DOHH2 (cell line): ENCODE measurements at regions not wholly inside any gene's neighbourhood (a gene's known extent, or its start where the extent isn't known, plus 50 kb on each side); places are given as distances from the start of the nearest gene placed in this dataset.

ENCODE experiments used
- EZH2phosphoT487 ChIP-seq: fragments of 200-600 bp; sonication (generic); IDR thresholded peaks from 2 replicates; pipeline ENCODE4 v1.6.1; 2017; ENCODE audit warnings: borderline replicate concordance, mild to moderate bottlenecking, antibody characterized with exemption, low read length, moderate library complexity, mixed read lengths
- TF ChIP-seq, protein P1 (sequence below): fragments of 200-600 bp; sonication (generic); IDR thresholded peaks from one replicate; pipeline ENCODE4 v1.5.1; 2014; ENCODE audit warnings: antibody characterized with exemption, mild to moderate bottlenecking, low read depth, low read length; ENCODE audit not compliant: poor library complexity, severe bottlenecking

DNA sequence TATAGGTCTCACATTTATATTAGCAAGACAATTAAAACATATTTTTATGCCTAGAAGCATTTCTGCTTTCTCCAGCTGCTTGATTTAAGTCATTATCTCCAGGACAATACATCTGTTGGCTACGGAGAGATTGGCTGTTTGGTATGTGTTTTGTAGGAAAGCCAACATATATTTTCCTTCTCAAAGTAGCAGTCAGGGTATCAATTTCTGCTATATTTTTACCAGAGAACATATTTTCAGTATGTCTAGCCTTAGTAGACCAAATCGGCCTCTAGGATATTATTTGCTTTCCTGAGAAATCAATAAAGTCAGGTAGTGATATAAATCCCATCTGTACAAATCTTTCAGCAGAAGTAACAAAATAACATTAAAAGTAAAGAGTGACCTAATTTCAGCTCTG, 150.0 kb upstream of the COL3A1 start:
- TF ChIP-seq, protein P1, sequence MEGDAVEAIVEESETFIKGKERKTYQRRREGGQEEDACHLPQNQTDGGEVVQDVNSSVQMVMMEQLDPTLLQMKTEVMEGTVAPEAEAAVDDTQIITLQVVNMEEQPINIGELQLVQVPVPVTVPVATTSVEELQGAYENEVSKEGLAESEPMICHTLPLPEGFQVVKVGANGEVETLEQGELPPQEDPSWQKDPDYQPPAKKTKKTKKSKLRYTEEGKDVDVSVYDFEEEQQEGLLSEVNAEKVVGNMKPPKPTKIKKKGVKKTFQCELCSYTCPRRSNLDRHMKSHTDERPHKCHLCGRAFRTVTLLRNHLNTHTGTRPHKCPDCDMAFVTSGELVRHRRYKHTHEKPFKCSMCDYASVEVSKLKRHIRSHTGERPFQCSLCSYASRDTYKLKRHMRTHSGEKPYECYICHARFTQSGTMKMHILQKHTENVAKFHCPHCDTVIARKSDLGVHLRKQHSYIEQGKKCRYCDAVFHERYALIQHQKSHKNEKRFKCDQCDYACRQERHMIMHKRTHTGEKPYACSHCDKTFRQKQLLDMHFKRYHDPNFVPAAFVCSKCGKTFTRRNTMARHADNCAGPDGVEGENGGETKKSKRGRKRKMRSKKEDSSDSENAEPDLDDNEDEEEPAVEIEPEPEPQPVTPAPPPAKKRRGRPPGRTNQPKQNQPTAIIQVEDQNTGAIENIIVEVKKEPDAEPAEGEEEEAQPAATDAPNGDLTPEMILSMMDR: no peak
- TF ChIP-seq EZH2phosphoT487: no peak
